ENCODE measurements at regions not wholly inside any gene's neighbourhood (a gene's known extent, or its start where the extent isn't known, plus 50 kb on each side); places are given as distances from the start of the nearest gene placed in this dataset.
"Not testable (repeated sequence)": the region's sequence is repeated elsewhere in the genome, so short reads cannot be mapped to it uniquely, and the experiment has no call there.

DNA sequence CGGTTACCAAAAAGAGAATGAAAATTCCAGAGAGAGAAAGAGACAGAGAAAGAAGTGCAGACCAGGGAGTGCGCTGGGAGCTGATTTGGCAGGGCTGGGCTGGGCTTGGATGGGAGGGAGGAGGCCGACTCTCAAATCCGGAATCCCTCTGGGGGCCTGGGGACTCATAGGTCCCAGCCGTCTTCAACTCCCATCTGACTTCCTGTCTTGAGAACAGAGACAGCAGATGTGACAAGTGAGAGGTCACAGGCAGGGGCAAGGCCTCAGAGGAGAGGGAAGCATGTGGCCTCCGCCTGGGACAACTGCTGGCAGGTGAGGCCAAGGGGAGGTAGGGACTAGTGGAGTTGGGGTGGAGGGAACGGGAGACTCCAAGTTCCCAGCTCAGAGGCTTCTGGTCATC lies 172.9 kb downstream of the GOSR1 start:
- H3K27me3 Mint-ChIP-seq (ENCODE audit: unreplicated experiment); H3K36me3 Mint-ChIP-seq (ENCODE audit: unreplicated experiment); H3K9me3 Mint-ChIP-seq (ENCODE audit: unreplicated experiment); H3K4me3 Mint-ChIP-seq (ENCODE audit: unreplicated experiment); H3K4me1 Mint-ChIP-seq (ENCODE audit: unreplicated experiment); DNase-seq (ENCODE audit: extremely low spot score, unreplicated experiment); H3K27ac Mint-ChIP-seq (ENCODE audit: unreplicated experiment): not testable (repeated sequence)

DNA sequence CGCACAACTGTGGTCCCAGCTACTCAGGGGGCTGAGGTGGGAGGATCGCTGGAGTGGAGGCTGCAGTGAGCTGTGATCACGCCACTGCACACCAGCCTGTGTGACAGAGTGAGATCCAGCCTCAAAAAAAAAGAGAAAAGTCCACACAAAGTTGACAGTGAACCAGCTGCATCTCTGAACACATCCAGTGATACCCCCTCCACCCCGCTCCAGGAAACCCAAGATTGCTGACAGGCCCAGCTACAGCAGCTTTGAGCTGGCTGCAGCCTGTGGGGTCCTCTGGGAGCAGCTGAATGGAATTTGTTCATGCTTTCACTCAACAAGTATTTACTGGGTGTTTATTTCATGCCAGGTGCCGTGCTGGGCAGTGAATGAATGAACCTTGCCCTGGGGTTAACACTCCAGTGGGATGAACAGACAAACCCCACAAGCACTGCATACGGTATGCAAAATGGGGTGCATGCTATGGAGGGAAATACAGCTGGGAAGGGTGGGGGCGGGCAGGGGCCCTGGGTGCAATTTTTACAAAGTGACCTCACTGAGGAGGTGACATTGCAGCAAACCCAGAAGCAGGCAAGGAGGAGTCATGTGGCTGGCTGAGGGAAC lies 170.9 kb downstream of the GOSR1 start:
- H3K4me1 Mint-ChIP-seq (ENCODE audit: unreplicated experiment); H3K36me3 Mint-ChIP-seq (ENCODE audit: unreplicated experiment); H3K27me3 Mint-ChIP-seq (ENCODE audit: unreplicated experiment); H3K27ac Mint-ChIP-seq (ENCODE audit: unreplicated experiment); H3K9me3 Mint-ChIP-seq (ENCODE audit: unreplicated experiment); DNase-seq (ENCODE audit: extremely low spot score, unreplicated experiment); H3K4me3 Mint-ChIP-seq (ENCODE audit: unreplicated experiment): not testable (repeated sequence)

DNA sequence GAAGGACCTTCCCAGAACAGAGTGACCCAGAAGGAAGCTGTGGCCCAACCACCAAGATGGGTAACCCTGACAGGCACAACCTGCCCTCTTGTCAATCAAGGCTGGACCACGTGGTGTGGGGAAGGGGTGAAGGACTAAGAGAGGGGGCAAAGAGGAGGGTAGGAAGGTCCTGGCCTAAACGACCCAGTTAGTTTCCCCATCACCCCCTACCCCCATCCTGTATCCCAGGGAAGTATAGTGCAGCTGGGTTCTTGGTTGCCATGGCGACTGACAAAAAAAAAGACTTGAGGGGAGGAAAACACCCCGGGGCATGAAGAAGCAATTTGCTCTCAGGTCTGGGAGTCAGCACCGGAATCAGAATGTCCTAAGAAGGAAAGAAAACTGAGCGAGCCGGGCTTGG lies 168.7 kb downstream of the GOSR1 start:
- H3K4me1 Mint-ChIP-seq (ENCODE audit: unreplicated experiment); H3K27me3 Mint-ChIP-seq (ENCODE audit: unreplicated experiment); H3K4me3 Mint-ChIP-seq (ENCODE audit: unreplicated experiment); H3K9me3 Mint-ChIP-seq (ENCODE audit: unreplicated experiment); H3K36me3 Mint-ChIP-seq (ENCODE audit: unreplicated experiment); DNase-seq (ENCODE audit: extremely low spot score, unreplicated experiment); H3K27ac Mint-ChIP-seq (ENCODE audit: unreplicated experiment): not testable (repeated sequence)

DNA sequence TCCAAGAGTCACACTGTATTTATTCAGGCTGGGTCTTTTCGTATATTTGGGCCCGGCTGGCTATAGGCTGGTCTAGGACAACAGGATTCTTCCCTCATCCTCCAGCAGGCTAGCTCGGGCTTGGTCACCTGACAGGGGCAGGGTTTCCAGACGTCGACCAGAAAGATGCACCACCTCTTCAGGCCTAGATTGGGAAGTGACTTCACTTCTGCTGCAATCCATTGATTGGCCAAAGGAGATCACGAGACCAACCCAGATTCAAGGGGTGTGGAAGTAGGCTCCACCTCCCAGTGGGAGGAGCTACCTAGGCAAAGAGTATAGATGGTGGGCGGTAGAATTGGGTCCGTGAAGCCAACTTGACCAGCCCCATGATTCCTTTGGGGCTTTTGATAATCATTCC lies 167.5 kb downstream of the GOSR1 start:
- not testable (repeated sequence) for H3K36me3 Mint-ChIP-seq (ENCODE audit: unreplicated experiment); DNase-seq (ENCODE audit: extremely low spot score, unreplicated experiment); H3K27ac Mint-ChIP-seq (ENCODE audit: unreplicated experiment); H3K9me3 Mint-ChIP-seq (ENCODE audit: unreplicated experiment); H3K4me1 Mint-ChIP-seq (ENCODE audit: unreplicated experiment); H3K4me3 Mint-ChIP-seq (ENCODE audit: unreplicated experiment); H3K27me3 Mint-ChIP-seq (ENCODE audit: unreplicated experiment)

DNA sequence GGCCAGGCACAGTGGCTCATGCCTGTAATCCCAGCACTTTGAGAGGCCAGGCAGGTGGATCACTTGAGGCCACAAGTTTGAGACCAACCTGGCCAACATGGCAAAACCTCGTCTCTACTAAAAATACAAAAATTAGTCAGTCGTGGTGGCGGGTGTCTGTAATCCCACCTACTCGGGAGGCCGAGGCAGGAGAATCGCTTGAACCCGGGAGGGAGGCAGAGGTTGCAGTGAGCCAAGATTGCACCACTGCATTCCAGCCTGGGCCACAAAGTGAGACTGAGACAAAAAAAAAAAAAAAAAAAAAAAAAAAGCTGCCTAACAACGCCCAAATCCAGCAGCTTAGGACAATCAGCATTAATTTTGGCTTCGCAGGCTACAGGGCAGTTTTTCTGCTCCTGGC lies 167.1 kb downstream of the GOSR1 start:
- not testable (repeated sequence) for H3K4me3 Mint-ChIP-seq (ENCODE audit: unreplicated experiment); H3K27ac Mint-ChIP-seq (ENCODE audit: unreplicated experiment); DNase-seq (ENCODE audit: extremely low spot score, unreplicated experiment); H3K4me1 Mint-ChIP-seq (ENCODE audit: unreplicated experiment); H3K9me3 Mint-ChIP-seq (ENCODE audit: unreplicated experiment); H3K36me3 Mint-ChIP-seq (ENCODE audit: unreplicated experiment); H3K27me3 Mint-ChIP-seq (ENCODE audit: unreplicated experiment)

DNA sequence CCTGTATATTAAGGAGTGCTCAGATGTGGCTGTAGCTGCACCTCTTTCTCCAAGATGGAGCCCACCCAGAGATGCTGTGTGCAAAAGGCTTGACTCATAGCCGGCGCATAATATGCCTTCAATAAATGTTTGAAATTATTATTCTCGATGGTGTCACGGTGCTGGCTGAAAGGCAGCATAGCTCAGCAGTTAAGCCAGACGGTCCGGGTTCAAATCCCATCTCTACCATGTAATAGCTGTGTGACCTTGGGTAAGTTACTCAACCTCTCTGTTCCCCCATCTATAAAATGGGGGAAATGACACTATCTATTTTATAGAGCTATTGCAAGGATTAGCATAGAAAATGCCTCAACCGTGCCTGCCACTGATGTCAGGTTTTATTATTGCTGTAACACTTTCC lies 164.2 kb downstream of the GOSR1 start:
- H3K4me1 Mint-ChIP-seq (ENCODE audit: unreplicated experiment); H3K27ac Mint-ChIP-seq (ENCODE audit: unreplicated experiment); H3K27me3 Mint-ChIP-seq (ENCODE audit: unreplicated experiment); H3K36me3 Mint-ChIP-seq (ENCODE audit: unreplicated experiment); H3K9me3 Mint-ChIP-seq (ENCODE audit: unreplicated experiment); H3K4me3 Mint-ChIP-seq (ENCODE audit: unreplicated experiment); DNase-seq (ENCODE audit: extremely low spot score, unreplicated experiment): not testable (repeated sequence)

DNA sequence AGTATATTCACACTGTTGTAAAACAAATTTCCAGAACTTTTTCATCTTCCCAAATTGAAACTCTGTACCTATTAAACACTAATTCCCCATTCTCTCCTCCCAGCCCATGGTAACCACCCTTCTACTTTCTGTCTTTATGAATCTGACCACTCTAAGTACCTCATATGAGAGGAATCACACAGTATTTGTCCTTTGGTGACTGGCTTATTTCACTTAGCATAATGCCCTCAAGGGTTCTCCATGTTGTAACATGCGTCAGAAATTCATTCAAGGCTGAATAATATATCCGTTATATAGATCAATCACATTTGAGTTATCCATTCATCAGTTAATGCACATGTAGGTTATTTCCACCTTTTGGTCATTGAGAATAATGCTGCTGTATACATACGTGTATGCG lies 162.2 kb downstream of the GOSR1 start:
- not testable (repeated sequence) for DNase-seq (ENCODE audit: extremely low spot score, unreplicated experiment); H3K36me3 Mint-ChIP-seq (ENCODE audit: unreplicated experiment); H3K9me3 Mint-ChIP-seq (ENCODE audit: unreplicated experiment); H3K27ac Mint-ChIP-seq (ENCODE audit: unreplicated experiment); H3K4me1 Mint-ChIP-seq (ENCODE audit: unreplicated experiment); H3K27me3 Mint-ChIP-seq (ENCODE audit: unreplicated experiment); H3K4me3 Mint-ChIP-seq (ENCODE audit: unreplicated experiment)

DNA sequence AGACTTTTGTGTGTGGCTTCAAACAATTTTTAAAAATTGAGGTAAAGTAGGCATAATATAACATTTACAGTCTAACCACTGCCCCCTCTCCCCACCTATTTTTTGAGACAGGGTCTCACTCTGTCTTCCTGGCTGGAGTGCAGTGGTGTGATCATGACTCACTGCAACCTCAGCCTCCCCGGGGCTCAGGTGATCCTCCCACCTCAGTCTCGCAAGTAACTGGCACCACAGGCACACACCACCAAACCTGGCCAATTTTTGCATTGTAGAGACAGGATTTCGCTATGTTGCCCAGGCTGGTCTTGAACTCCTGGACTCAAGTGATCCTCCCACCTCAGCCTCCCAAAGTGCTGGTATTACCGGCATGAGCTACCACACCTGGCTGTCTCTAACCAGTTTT lies 161.8 kb downstream of the GOSR1 start:
- not testable (repeated sequence) for H3K4me1 Mint-ChIP-seq (ENCODE audit: unreplicated experiment); DNase-seq (ENCODE audit: extremely low spot score, unreplicated experiment); H3K36me3 Mint-ChIP-seq (ENCODE audit: unreplicated experiment); H3K4me3 Mint-ChIP-seq (ENCODE audit: unreplicated experiment); H3K9me3 Mint-ChIP-seq (ENCODE audit: unreplicated experiment); H3K27me3 Mint-ChIP-seq (ENCODE audit: unreplicated experiment); H3K27ac Mint-ChIP-seq (ENCODE audit: unreplicated experiment)

DNA sequence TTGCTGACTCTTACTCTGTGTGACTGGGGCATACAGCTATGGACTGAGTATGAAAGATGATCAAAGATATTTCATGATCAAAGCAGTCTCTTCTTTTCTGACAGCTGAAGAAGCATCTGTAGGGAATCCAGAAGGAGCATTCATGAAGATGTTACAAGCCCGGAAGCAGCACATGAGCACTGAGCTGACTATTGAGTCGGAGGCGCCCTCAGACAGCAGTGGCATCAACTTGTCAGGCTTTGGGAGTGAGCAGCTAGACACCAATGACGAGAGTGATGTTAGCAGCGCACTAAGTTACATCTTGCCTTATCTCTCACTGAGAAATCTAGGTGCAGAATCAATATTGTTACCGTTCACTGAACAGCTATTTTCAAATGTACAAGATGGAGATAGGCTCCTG lies 154.4 kb downstream of the GOSR1 start:
- not testable (repeated sequence) for H3K27me3 Mint-ChIP-seq (ENCODE audit: unreplicated experiment); H3K4me3 Mint-ChIP-seq (ENCODE audit: unreplicated experiment); H3K27ac Mint-ChIP-seq (ENCODE audit: unreplicated experiment); H3K9me3 Mint-ChIP-seq (ENCODE audit: unreplicated experiment); H3K4me1 Mint-ChIP-seq (ENCODE audit: unreplicated experiment); DNase-seq (ENCODE audit: extremely low spot score, unreplicated experiment)
- H3K36me3 Mint-ChIP-seq (ENCODE audit: unreplicated experiment): peaks cover 10% of the 10 kb centered on the region

DNA sequence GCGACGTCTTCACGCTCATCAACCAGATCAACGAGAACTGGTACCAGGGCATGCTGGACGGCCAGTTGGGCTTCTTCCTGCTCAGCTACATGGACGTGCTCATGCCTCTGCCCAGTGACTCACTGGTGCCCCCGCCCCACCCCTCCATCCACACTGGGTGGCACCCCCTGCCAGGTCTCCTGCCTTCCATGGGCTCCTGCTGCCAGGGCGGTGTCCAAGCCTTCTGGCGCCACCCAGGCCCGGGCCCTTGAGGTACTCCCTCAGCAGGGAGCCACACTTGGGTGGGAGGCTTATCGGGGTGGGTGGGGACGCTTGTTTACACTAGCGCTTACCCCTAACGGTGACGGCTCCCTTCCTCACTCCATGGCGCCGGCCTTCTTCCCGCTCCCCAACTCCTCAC lies 148.2 kb downstream of the GOSR1 start:
- H3K9me3 Mint-ChIP-seq (ENCODE audit: unreplicated experiment); DNase-seq (ENCODE audit: extremely low spot score, unreplicated experiment); H3K4me3 Mint-ChIP-seq (ENCODE audit: unreplicated experiment); H3K27me3 Mint-ChIP-seq (ENCODE audit: unreplicated experiment); H3K4me1 Mint-ChIP-seq (ENCODE audit: unreplicated experiment); H3K27ac Mint-ChIP-seq (ENCODE audit: unreplicated experiment): not testable (repeated sequence)
- peaks cover 12% of the 10 kb centered on the region for H3K36me3 Mint-ChIP-seq (ENCODE audit: unreplicated experiment)

DNA sequence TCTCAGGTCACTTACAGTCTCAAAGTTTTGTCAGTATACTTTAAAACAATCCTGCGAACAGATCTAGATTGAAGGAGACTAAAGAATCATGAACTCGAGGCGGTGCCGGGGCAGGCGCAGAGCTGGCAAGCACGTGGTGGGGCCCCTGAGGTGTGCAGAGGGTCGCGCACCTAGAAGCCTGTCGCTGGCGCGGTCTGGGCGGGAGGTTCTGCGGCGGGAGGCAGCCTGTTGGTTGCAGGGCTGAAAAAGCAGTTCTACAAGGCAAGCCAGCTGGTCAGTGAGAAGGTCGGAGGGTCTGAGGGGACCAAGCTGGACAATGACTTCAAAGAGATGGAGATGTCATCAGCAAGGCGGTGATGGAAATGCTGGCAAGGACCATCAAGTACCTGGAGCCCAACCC lies 147.0 kb downstream of the GOSR1 start:
- H3K4me1 Mint-ChIP-seq (ENCODE audit: unreplicated experiment); H3K4me3 Mint-ChIP-seq (ENCODE audit: unreplicated experiment); H3K9me3 Mint-ChIP-seq (ENCODE audit: unreplicated experiment); H3K27ac Mint-ChIP-seq (ENCODE audit: unreplicated experiment); DNase-seq (ENCODE audit: extremely low spot score, unreplicated experiment); H3K27me3 Mint-ChIP-seq (ENCODE audit: unreplicated experiment): not testable (repeated sequence)
- H3K36me3 Mint-ChIP-seq (ENCODE audit: unreplicated experiment): peaks cover 12% of the 10 kb centered on the region

DNA sequence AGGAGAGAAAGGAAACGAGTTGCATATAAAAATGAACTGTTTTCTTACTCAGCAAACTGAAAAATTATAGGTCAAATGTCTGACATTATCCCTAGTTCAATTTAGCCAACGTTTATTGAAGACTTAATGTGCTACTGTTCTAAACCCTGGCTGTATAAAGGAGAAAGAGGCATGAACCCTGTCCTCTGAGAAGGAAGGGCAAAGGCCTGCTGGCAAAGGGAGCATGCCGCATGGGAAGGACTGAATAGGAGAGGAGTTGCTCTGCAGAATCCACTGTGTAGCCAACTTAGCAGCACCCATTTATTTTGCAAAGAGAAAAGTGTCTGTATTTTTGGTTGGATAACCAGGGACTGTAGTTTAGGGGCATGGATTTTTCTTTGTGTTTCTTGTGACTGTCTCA lies 132.5 kb downstream of the GOSR1 start:
- not testable (repeated sequence) for DNase-seq (ENCODE audit: extremely low spot score, unreplicated experiment); H3K4me3 Mint-ChIP-seq (ENCODE audit: unreplicated experiment); H3K27ac Mint-ChIP-seq (ENCODE audit: unreplicated experiment); H3K4me1 Mint-ChIP-seq (ENCODE audit: unreplicated experiment); H3K36me3 Mint-ChIP-seq (ENCODE audit: unreplicated experiment); H3K9me3 Mint-ChIP-seq (ENCODE audit: unreplicated experiment); H3K27me3 Mint-ChIP-seq (ENCODE audit: unreplicated experiment)

All from osteocyte (in vitro differentiated cells).